H1 (cell line): ENCODE measurements at regions not wholly inside any gene's neighbourhood (a gene's known extent, or its start where the extent isn't known, plus 50 kb on each side); places are given as distances from the start of the nearest gene placed in this dataset.
"Not testable (repeated sequence)": the region's sequence is repeated elsewhere in the genome, so short reads cannot be mapped to it uniquely, and the experiment has no call there.

ENCODE experiments used
- CTCF ChIA-PET: fragments of 300-600 bp; sonication (Branson Sonifier 250); formaldehyde crosslinking; loops from one replicate; lab custom pipeline; 2021; ENCODE audit not compliant: partially characterized antibody; lab: Charles Lee
- POLR2A ChIA-PET: fragments of 300-600 bp; sonication (Branson Sonifier 250); formaldehyde crosslinking; loops from one replicate; lab custom pipeline; 2021; ENCODE audit warnings: inconsistent platforms; ENCODE audit not compliant: partially characterized antibody; lab: Charles Lee
- DNase-seq, 2 experiments: peaks; one replicate each; pipeline versions ENCODE4 v3.0.0 to v3.0.0-alpha.2; 2010 to 2022; ENCODE audit warnings: low spot score in 2 of 2, low read depth in 1 of 2, mixed read lengths in 1 of 2
- FAIRE-seq: peaks from 2 replicates; lab custom pipeline; 2011; peaks lifted over from hg19 to GRCh38; lab: Jason Lieb, UNC
- H2AFZ ChIP-seq: 2 replicates; pipeline ENCODE4 v1.8.1; 2012; ENCODE audit warnings: low read length, inconsistent platforms
- H2AK5ac ChIP-seq: 2 replicates; pipeline ENCODE4 v1.6.1; 2013; ENCODE audit warnings: low read depth, low read length
- H2BK120ac ChIP-seq: replicated peaks from 2 replicates; pipeline ENCODE3; 2013; ENCODE audit warnings: low read depth, low read length, inconsistent platforms
- H2BK12ac ChIP-seq: 2 replicates; pipeline ENCODE4 v1.6.1; 2013; ENCODE audit warnings: low read depth, low read length
- H2BK15ac ChIP-seq: 2 replicates; pipeline ENCODE4 v1.6.1; 2013; ENCODE audit warnings: low read length
- H2BK20ac ChIP-seq: 2 replicates; pipeline ENCODE4 v1.6.1; 2013; ENCODE audit warnings: low read length
- H2BK5ac ChIP-seq: 2 replicates; pipeline ENCODE4 v1.6.1; 2013; ENCODE audit warnings: low read depth, low read length
- H3K14ac ChIP-seq: 2 replicates; pipeline ENCODE4 v1.6.1; 2013; ENCODE audit warnings: inconsistent platforms; ENCODE audit not compliant: insufficient read length
- H3K18ac ChIP-seq: 2 replicates; pipeline ENCODE4 v1.6.1; 2013; ENCODE audit warnings: low read length; ENCODE audit errors: extremely low read depth
- H3K23ac ChIP-seq: 2 replicates; pipeline ENCODE4 v1.6.1; 2013; ENCODE audit warnings: inconsistent platforms; ENCODE audit not compliant: insufficient read length
- H3K23me2 ChIP-seq: 2 replicates; pipeline ENCODE4 v1.6.1; 2013; ENCODE audit warnings: low read depth, low read length
- H3K27ac ChIP-seq: 2 replicates; pipeline ENCODE4 v1.6.1; 2011; ENCODE audit warnings: low read depth, low read length, inconsistent platforms
- H3K27me3 ChIP-seq, 4 experiments: replicated peaks in 1 of 4; 1 replicate in 1 of 4; 2 replicates in 3 of 4; pipeline versions ENCODE4 v1.6.1 to v1.8.1; 2011 to 2013; ENCODE audit warnings: low read length in 3 of 4, mild to moderate bottlenecking in 3 of 4, inconsistent platforms in 2 of 4, mixed read lengths in 2 of 4, moderate library complexity in 1 of 4; ENCODE audit not compliant: control insufficient read depth in 3 of 4, insufficient read depth in 3 of 4; ENCODE audit errors: extremely low read depth in 1 of 4
- H3K36me3 ChIP-seq, 4 experiments: 2 replicates each; pipeline versions ENCODE4 v1.6.1 to v1.8.1; 2011 to 2013; ENCODE audit warnings: mild to moderate bottlenecking in 4 of 4, low read length in 3 of 4, moderate library complexity in 2 of 4, control low read depth in 1 of 4, inconsistent platforms in 1 of 4; ENCODE audit not compliant: insufficient read depth in 4 of 4, control insufficient read depth in 2 of 4
- H3K4ac ChIP-seq: replicated peaks from 2 replicates; pipeline ENCODE3; 2013; ENCODE audit warnings: low read length, low read depth, mixed read lengths, inconsistent platforms; ENCODE audit not compliant: insufficient read length
- H3K4me1 ChIP-seq, 4 experiments: replicated peaks in 1 of 4; 1 replicate in 1 of 4; 2 replicates in 3 of 4; pipeline versions ENCODE4 v1.6.1 to v1.8.1; 2011 to 2013; ENCODE audit warnings: low read length in 3 of 4, inconsistent platforms in 2 of 4, mixed read lengths in 1 of 4; ENCODE audit not compliant: insufficient read depth in 4 of 4, control insufficient read depth in 3 of 4
- H3K4me2 ChIP-seq, 2 experiments: 2 replicates each; pipeline versions ENCODE4 v1.6.1 to v1.8.1; 2011 to 2013; ENCODE audit warnings: low read depth in 2 of 2, low read length in 2 of 2, control low read depth in 1 of 2, inconsistent platforms in 1 of 2, mild to moderate bottlenecking in 1 of 2; ENCODE audit not compliant: insufficient read depth in 1 of 2
- H3K4me3 ChIP-seq, 4 experiments: fragments of 200-600, 300-600 bp in 1 of 4; sonication (generic), shearing (Covaris generic), sonication (Bioruptor Twin) in 1 of 4; 2 replicates each; pipeline versions ENCODE4 v1.5.1 to v1.8.1; 2011 to 2016; ENCODE audit warnings: low read length in 4 of 4, low read depth in 3 of 4, control low read depth in 2 of 4, inconsistent platforms in 2 of 4, mild to moderate bottlenecking in 2 of 4, mixed read lengths in 1 of 4, moderate library complexity in 1 of 4; ENCODE audit not compliant: insufficient read depth in 2 of 4; ENCODE audit errors: extremely low read depth in 1 of 4
- H3K56ac ChIP-seq: replicated peaks from 2 replicates; pipeline ENCODE3; 2013; ENCODE audit warnings: low read depth, mild to moderate bottlenecking, mixed read lengths, low read length, inconsistent platforms; ENCODE audit not compliant: insufficient read length
- H3K79me1 ChIP-seq: 2 replicates; pipeline ENCODE4 v1.6.1; 2013; ENCODE audit warnings: low read depth, low read length, control low read depth
- H3K79me2 ChIP-seq, 2 experiments: 2 replicates each; pipeline versions ENCODE4 v1.6.1 to v1.8.1; 2012 to 2013; ENCODE audit warnings: low read length in 2 of 2, mild to moderate bottlenecking in 2 of 2, inconsistent platforms in 1 of 2; ENCODE audit not compliant: insufficient read depth in 2 of 2, control insufficient read depth in 1 of 2
- H3K9ac ChIP-seq, 4 experiments: replicated peaks in 1 of 4; 1 replicate in 1 of 4; 2 replicates in 3 of 4; pipeline versions ENCODE4 v1.6.1 to v1.8.1; 2011 to 2013; ENCODE audit warnings: low read depth in 3 of 4, low read length in 3 of 4, control low read depth in 2 of 4, mild to moderate bottlenecking in 2 of 4, moderate library complexity in 2 of 4, inconsistent platforms in 1 of 4; ENCODE audit errors: extremely low read depth in 1 of 4
- H3K9me3 ChIP-seq, 2 experiments: 2 replicates each; pipeline versions ENCODE4 v1.6.1 to v1.8.1; 2012 to 2013; ENCODE audit warnings: mild to moderate bottlenecking in 2 of 2, moderate library complexity in 2 of 2, control low read depth in 1 of 2, inconsistent platforms in 1 of 2, low read depth in 1 of 2, low read length in 1 of 2, mixed read lengths in 1 of 2; ENCODE audit not compliant: insufficient read depth in 2 of 2
- H4K20me1 ChIP-seq, 2 experiments: replicated peaks in 1 of 2; 2 replicates each; pipeline versions ENCODE3 to v1.8.1; 2011 to 2013; ENCODE audit warnings: inconsistent platforms in 2 of 2, low read length in 2 of 2, mild to moderate bottlenecking in 1 of 2; ENCODE audit not compliant: insufficient read depth in 2 of 2, control insufficient read depth in 1 of 2
- H4K5ac ChIP-seq: 2 replicates; pipeline ENCODE4 v1.6.1; 2013; ENCODE audit warnings: low read length, low read depth, mixed read lengths, inconsistent platforms; ENCODE audit not compliant: insufficient read length
- H4K8ac ChIP-seq: 2 replicates; pipeline ENCODE4 v1.8.0; 2013; ENCODE audit warnings: mild to moderate bottlenecking, moderate library complexity, low read length, inconsistent platforms; ENCODE audit not compliant: insufficient read depth; ENCODE audit errors: extremely low read depth
- H4K91ac ChIP-seq: replicated peaks from 2 replicates; pipeline ENCODE3; 2013; ENCODE audit warnings: low read length, mixed read lengths, inconsistent platforms; ENCODE audit not compliant: insufficient read length
- WGBS, 2 experiments: shearing (Covaris generic) in 1 of 2; methylation state at CpG; one replicate each; pipeline versions ENCODE4 v1.1.6 to v1.1.7; 2013 to 2015; ENCODE audit warnings: low lambda C conversion rate in 2 of 2, mixed read lengths in 2 of 2, inconsistent platforms in 1 of 2, low coverage in 1 of 2, missing lambda C conversion rate in 1 of 2; ENCODE audit not compliant: insufficient replicate concordance in 2 of 2, insufficient coverage in 1 of 2, insufficient read length in 1 of 2; ENCODE audit errors: extremely low coverage in 1 of 2, missing lambda C conversion rate in 1 of 2; 5-methylcytosine and 5-hydroxymethylcytosine counted together

DNA sequence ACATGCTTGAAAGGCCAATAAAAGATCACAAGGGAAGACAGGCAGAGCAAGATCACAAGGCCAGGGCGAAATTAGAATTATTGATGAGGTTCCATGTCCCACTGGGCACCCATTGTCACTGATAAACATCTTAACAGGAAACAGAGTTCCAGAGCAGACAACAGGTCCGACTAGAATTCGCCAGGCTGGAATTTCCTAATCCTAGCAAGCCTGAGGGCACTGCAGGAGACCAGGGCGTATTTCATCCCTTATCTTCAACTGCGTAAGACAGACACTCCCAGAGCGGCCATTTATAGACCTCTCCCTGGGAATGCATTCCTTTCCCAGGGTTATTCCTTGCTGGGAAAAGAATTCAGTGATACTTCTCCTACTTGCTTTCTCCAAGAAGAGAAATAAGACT lies 96.1 kb downstream of the THSD1 start:
- H3K27ac ChIP-seq, H2BK5ac ChIP-seq, DNase-seq, H3K4me3 ChIP-seq, H4K8ac ChIP-seq, H3K4me2 ChIP-seq, H2BK12ac ChIP-seq, H2BK15ac ChIP-seq, H3K9me3 ChIP-seq, H3K18ac ChIP-seq, H2BK120ac ChIP-seq, H3K4me1 ChIP-seq, H3K23ac ChIP-seq, H2AFZ ChIP-seq, POLR2A ChIA-PET, H4K20me1 ChIP-seq, H3K79me2 ChIP-seq, H3K27me3 ChIP-seq, H4K91ac ChIP-seq, H3K79me1 ChIP-seq, H4K5ac ChIP-seq, H3K56ac ChIP-seq, H3K4ac ChIP-seq, H3K9ac ChIP-seq, H3K23me2 ChIP-seq, H2BK20ac ChIP-seq, FAIRE-seq, H3K36me3 ChIP-seq, H2AK5ac ChIP-seq, H3K14ac ChIP-seq, CTCF ChIA-PET: not testable (repeated sequence)
- 88% methylated on average over 6 of the region's 6 CpGs; no CpG with 5 or more reads in 1 of the 2 experiments for WGBS, 2 experiments

DNA sequence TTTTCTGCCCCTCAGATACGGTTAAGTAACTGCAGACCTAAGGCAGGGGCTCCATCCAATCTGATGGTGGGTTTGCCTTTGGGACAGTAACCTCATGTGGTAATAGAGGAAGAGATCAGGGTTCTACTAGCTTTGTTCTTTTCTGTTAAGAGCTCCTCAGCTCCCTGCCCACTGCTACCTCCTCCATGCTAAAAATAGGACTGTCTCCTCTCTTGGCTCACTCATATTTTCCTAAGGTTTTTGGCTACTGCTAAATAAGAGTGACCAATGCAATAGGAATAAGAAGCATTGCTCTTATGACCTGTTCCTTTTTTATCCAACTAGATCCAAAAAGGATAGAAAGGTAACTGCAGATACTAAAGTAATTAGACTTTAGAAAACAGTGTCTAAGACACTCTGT lies 99.6 kb downstream of the THSD1 start:
- H3K79me2 ChIP-seq, H3K9ac ChIP-seq, H2BK12ac ChIP-seq, H2BK5ac ChIP-seq, H3K4ac ChIP-seq, H3K27ac ChIP-seq, H2AK5ac ChIP-seq, H2AFZ ChIP-seq, H3K23me2 ChIP-seq, DNase-seq, H3K18ac ChIP-seq, CTCF ChIA-PET, H3K14ac ChIP-seq, H3K4me1 ChIP-seq, POLR2A ChIA-PET, H4K91ac ChIP-seq, H3K4me3 ChIP-seq, H4K20me1 ChIP-seq, H3K36me3 ChIP-seq, H3K56ac ChIP-seq, H3K4me2 ChIP-seq, H2BK20ac ChIP-seq, H3K9me3 ChIP-seq, H2BK15ac ChIP-seq, H2BK120ac ChIP-seq, H3K27me3 ChIP-seq, H3K23ac ChIP-seq, H3K79me1 ChIP-seq, H4K5ac ChIP-seq, FAIRE-seq, H4K8ac ChIP-seq: not testable (repeated sequence)
- WGBS, 2 experiments: no CpG with 5 or more reads among the region's 1 CpG
